GM12891 (cell line): ENCODE measurements at regions not wholly inside any gene's neighbourhood (a gene's known extent, or its start where the extent isn't known, plus 50 kb on each side); places are given as distances from the start of the nearest gene placed in this dataset.

Source experiments
- PAX5 ChIP-seq: IDR thresholded peaks from 2 replicates; pipeline ENCODE4 v1.6.1; 2011; ENCODE audit warnings: low read length, moderate library complexity, mild to moderate bottlenecking; ENCODE audit not compliant: insufficient read depth, severe bottlenecking
- POLR2A ChIP-seq: IDR thresholded peaks from 2 replicates; pipeline ENCODE4 v1.6.1; 2011; ENCODE audit warnings: low read depth, low read length, control low read depth
- POLR2AphosphoS5 ChIP-seq: IDR thresholded peaks from 2 replicates; pipeline ENCODE4 v1.6.1; 2011; ENCODE audit warnings: low read depth, low read length, control low read depth
- SPI1 ChIP-seq: IDR thresholded peaks from 2 replicates; pipeline ENCODE4 v1.6.1; 2011; ENCODE audit warnings: low read depth, low read length, control low read depth
- TAF1 ChIP-seq: IDR thresholded peaks from 2 replicates; pipeline ENCODE4 v1.6.1; 2011; ENCODE audit warnings: low read depth, low read length, control low read depth

GRCh38 chr15:99842071-99842470 lies 108.8 kb upstream of the LYSMD4 start:
- TF ChIP-seq POLR2A (no peak), POLR2AphosphoS5 (no peak), PAX5 (no peak), SPI1 (no peak), TAF1 (no peak)
